Mesodermal cell (in vitro differentiated cells): ENCODE measurements at regions not wholly inside any gene's neighbourhood (a gene's known extent, or its start where the extent isn't known, plus 50 kb on each side); places are given as distances from the start of the nearest gene placed in this dataset.

Source experiments
- H3K27ac ChIP-seq: 2 replicates; pipeline ENCODE4 v1.7.0; 2013; ENCODE audit warnings: mild to moderate bottlenecking, low read depth, low read length, moderate library complexity; ENCODE audit not compliant: severe bottlenecking
- H3K36me3 ChIP-seq: 2 replicates; pipeline ENCODE4 v1.7.1; 2013; ENCODE audit warnings: mild to moderate bottlenecking, low read length, moderate library complexity; ENCODE audit not compliant: control insufficient read depth, insufficient read depth
- H3K4me1 ChIP-seq: one replicate; pipeline ENCODE4 v1.7.1; 2013; ENCODE audit warnings: mild to moderate bottlenecking, low read length; ENCODE audit not compliant: insufficient read depth, control insufficient read depth, poor library complexity, severe bottlenecking
- H3K4me3 ChIP-seq: 2 replicates; pipeline ENCODE4 v1.7.0; 2013; ENCODE audit warnings: low read length, control low read depth, mild to moderate bottlenecking; ENCODE audit not compliant: insufficient read depth, poor library complexity, severe bottlenecking; ENCODE audit errors: extremely low read depth
- H3K9me3 ChIP-seq: 2 replicates; pipeline ENCODE4 v1.7.1; 2013; ENCODE audit warnings: mild to moderate bottlenecking, low read length, moderate library complexity; ENCODE audit not compliant: control insufficient read depth
- WGBS, 2 experiments: methylation state at CpG; one replicate each; pipeline ENCODE4 v1.1.5; 2013; ENCODE audit warnings: missing lambda C conversion rate in 2 of 2; ENCODE audit not compliant: insufficient coverage in 2 of 2; 5-methylcytosine and 5-hydroxymethylcytosine counted together

DNA sequence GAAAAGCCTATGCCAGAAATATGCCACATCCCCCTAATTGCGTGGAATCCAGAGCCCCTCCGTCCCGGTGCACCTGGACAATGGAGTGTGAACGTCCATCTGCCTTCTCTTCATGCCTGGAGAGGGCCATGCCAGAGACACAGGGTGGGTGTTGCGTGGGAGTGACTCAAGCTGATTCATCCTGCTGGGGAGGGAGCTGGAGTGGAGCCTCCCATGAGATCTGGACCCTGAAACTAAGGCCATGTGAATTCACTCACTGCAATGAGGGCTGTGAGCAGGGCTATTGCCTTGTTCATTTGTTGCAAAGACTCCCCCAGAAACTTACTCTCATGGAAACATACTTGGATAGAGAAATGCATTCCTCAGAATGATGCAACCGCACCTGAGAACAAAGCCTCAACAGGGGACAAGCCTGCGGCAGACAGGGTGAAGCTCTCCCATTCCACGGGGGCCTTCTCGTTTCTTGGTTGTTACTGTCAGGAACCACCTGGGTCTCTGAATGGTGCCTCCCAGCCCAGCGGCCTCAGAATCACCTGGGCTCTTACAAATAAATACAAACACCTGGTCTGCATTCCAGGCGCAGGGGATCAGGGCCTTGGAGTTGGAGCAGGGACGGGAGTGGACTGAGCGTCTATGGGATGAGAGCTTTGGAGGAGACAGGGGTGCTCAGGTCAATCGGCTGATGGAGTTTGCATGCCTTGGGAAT, 1031.2 kb downstream of the BRD1 start:
- no peak overlapping the region for H3K4me3 ChIP-seq
- H3K36me3 ChIP-seq, result no peaks in the 10 kb centered on the region
- 74 to 76% methylated on average over 8 to 9 of the region's 14 CpGs for WGBS, 2 experiments
- H3K27ac ChIP-seq, result no peak overlapping the region
- peaks cover 5% of the 10 kb centered on the region for H3K9me3 ChIP-seq
- no peaks in the 10 kb centered on the region for H3K4me1 ChIP-seq

GRCh38 chr22:48795664-48796063, 1032.0 kb downstream of the BRD1 start:
- H3K4me1 ChIP-seq, result no peaks in the 10 kb centered on the region
- WGBS, 2 experiments, result 33 to 50% methylated on average over 1 of the region's 2 CpGs
- H3K27ac ChIP-seq, result no peak overlapping the region
- no peak overlapping the region for H3K4me3 ChIP-seq
- H3K36me3 ChIP-seq, result no peaks in the 10 kb centered on the region
- H3K9me3 ChIP-seq, result peaks cover 5% of the 10 kb centered on the region

DNA sequence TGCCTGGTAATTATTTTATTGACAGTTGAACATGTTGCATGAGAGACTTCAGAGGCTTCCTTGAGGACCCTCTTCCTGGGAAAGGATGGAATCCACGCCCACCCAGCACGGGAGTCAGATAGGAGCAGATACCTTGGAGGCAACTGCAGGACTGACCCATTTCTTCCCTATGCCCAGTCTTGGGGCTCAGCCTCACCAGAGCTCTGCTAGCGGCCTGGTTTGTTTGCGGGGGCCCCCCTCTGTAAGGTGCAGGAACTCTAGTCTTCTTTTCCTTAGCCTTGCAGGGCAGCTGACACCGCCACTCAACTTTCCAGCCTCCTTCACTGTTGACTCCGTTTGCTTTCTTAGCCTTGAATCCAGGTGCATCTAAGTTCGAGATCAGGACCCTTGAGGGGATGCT, 1032.8 kb downstream of the BRD1 start:
- Histone ChIP-seq H3K4me1 (no peaks in the 10 kb centered on the region), H3K27ac (no peak overlapping the region), H3K4me3 (no peak overlapping the region), H3K36me3 (no peaks in the 10 kb centered on the region), H3K9me3 (peaks cover 5% of the 10 kb centered on the region)
- WGBS, 2 experiments, result 91% methylated on average over 3 to 5 of the region's 7 CpGs

- no peaks in the 10 kb centered on the region for H3K36me3 ChIP-seq
- H3K9me3 ChIP-seq, result peaks cover 5% of the 10 kb centered on the region
- H3K27ac ChIP-seq, result no peak overlapping the region
- no peak overlapping the region for H3K4me3 ChIP-seq
- H3K4me1 ChIP-seq, result no peaks in the 10 kb centered on the region
- 95 to 96% methylated on average over 25 to 35 of the region's 37 CpGs for WGBS, 2 experiments
These were observed 1033.7 kb downstream of the BRD1 start for GRCh38 chr22:48793949-48794348.

GRCh38 chr22:48786679-48786996, 1041.0 kb downstream of the BRD1 start:
- no peak overlapping the region for H3K27ac ChIP-seq
- H3K9me3 ChIP-seq, result no peaks in the 10 kb centered on the region
- 77 to 92% methylated on average over 1 to 2 of the region's 3 CpGs for WGBS, 2 experiments
- H3K36me3 ChIP-seq, result no peaks in the 10 kb centered on the region
- H3K4me3 ChIP-seq, result no peak overlapping the region
- no peaks in the 10 kb centered on the region for H3K4me1 ChIP-seq

DNA sequence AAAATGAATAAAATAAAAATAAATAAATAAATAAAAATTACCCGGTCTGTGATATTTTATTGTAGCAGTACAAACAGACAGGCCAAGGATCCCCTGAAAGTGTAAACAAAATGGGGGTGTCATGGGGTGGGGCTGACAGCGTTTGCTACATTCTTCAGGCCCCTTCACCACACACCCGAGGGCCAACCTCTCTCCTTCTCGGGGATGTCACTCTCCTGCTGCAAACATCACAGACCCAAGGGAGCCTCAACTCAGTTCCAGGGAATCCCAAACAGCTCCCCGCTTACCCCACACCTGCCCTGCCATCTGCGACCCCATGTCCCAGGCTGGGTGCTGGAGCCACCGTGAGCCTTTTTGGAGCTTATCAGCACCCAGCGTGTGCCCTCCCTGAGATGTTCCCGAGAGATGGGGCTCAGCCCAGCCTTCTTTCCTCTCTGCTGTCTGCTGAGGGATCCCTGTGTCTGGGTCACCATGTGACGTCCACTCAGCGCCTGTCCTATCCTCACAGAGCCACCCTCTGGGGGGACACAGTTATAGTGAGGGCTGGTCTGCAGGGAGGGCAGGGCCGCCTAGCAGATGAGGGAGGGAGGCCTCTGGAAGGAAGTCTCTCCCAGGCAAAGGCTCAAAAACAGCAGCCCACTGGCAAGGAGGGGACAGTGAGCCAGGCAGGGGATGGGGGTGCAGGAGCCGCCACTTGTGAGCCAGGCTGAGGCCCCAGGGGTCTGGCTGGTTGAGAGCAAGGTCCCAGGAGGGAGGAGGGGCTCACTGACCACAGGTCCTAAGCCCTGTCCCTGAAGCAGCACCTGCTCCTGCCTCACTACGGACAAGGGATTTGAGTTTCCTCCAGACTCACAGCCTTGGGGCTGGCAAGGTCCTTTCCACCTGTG, 1041.6 kb downstream of the BRD1 start:
- H3K36me3 ChIP-seq, result no peaks in the 10 kb centered on the region
- H3K9me3 ChIP-seq, result no peaks in the 10 kb centered on the region
- H3K4me1 ChIP-seq, result no peaks in the 10 kb centered on the region
- no peak overlapping the region for H3K27ac ChIP-seq
- no peak overlapping the region for H3K4me3 ChIP-seq
- 90 to 93% methylated on average over 12 to 13 of the region's 14 CpGs for WGBS, 2 experiments

DNA sequence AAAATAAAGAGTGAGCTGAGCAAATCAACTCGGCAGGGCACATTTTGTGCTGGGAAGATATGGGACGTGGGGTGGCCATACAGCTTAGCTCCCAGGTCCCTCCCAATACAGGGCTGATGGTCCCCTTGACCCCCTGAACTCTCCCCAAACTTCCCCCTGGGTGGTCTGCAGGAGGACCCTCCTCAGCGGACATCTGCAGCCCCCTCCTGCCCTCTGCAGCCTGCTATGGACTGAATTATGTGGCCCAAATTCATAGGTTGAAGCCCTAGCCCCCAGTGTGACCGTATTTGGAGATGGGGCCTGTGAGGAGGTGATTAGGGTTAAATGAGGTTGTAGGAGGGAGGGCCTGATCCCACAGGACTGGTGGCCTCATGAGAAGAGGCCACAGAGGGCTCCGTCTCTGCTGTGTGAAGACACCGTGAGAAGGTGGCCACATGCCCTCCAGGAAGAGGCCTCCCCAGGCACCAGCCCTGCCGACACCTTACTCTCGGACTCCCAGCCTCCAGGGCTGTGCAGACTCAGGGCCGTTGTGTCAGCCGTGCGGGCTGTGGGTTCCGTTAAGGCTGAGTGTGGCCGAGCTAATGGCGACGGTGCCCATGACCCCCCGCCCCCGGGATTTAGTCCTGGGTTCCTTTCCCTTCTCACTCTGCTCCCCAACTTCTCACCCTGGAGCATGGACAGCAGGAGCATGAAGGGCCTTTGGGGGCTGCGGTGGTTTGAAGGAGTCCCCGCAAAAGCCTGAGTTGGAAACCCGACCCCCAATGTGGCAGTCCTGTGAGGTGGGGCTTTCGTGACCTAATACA, 1042.8 kb downstream of the BRD1 start:
- WGBS, 2 experiments, result 87 to 88% methylated on average over 13 to 17 of the region's 21 CpGs

DNA sequence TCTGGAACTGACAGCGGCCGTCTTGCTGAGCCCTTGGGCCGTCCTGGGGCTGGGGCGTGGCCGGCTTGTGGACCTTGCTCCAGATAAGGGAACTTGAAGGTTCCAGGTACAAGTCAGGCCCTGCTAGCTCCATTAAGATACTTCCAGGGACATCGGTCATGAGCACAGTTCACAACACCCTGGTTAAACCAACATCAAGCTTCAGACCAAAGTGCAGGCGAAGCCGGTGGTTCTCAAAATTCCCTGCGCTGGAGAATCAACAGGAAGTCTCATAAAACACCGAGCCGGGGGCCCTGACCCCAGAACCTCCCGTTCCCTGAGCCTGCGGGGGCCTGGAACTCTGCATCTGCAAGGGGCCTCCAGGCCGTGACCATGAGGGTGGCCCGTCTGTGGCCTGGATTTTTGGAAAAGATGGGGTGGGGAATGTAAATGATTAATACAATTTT, 1043.8 kb downstream of the BRD1 start:
- H3K9me3 ChIP-seq, result no peaks in the 10 kb centered on the region
- H3K4me3 ChIP-seq, result no peak overlapping the region
- 92 to 95% methylated on average over 13 to 15 of the region's 15 CpGs for WGBS, 2 experiments
- H3K4me1 ChIP-seq, result no peaks in the 10 kb centered on the region
- no peak overlapping the region for H3K27ac ChIP-seq
- H3K36me3 ChIP-seq, result no peaks in the 10 kb centered on the region

More for the DNA sequence above, 1042.8 kb downstream of the BRD1 start:
- Histone ChIP-seq H3K9me3 (no peaks in the 10 kb centered on the region), H3K4me1 (no peaks in the 10 kb centered on the region), H3K4me3 (no peak overlapping the region), H3K36me3 (no peaks in the 10 kb centered on the region), H3K27ac (no peak overlapping the region)

GRCh38 chr22:48782811-48783511, 1044.7 kb downstream of the BRD1 start:
- H3K4me3 ChIP-seq, result no peak overlapping the region
- 39 to 44% methylated on average over 11 to 16 of the region's 16 CpGs for WGBS, 2 experiments
- H3K9me3 ChIP-seq, result no peaks in the 10 kb centered on the region
- H3K27ac ChIP-seq, result no peak overlapping the region
- H3K36me3 ChIP-seq, result no peaks in the 10 kb centered on the region
- H3K4me1 ChIP-seq, result no peaks in the 10 kb centered on the region

DNA sequence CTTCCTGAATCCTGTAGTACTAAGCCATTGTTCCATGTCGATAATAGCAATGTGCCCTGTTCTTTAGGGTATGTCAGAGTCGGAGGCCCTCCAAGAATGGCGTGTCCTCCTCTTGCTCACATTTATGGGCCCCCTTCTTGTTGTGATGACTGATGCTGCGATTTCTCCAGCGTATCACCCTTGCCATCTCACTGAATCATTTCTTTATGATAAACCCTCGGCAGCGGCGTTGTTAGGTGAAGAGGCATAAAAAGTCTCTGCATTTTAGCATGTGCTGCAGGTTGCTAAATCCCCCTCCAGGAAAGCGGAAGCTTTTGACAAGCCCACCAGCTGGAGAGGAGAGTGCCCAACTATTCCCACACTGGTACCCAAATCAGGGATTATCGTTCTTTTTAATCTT, 1045.3 kb downstream of the BRD1 start:
- no peaks in the 10 kb centered on the region for H3K36me3 ChIP-seq
- no peak overlapping the region for H3K27ac ChIP-seq
- no peaks in the 10 kb centered on the region for H3K4me1 ChIP-seq
- no peaks in the 10 kb centered on the region for H3K9me3 ChIP-seq
- no peak overlapping the region for H3K4me3 ChIP-seq
- WGBS, 2 experiments, result 87 to 95% methylated on average over 8 to 9 of the region's 10 CpGs
